CD14-positive monocyte (primary cell): ENCODE measurements at regions not wholly inside any gene's neighbourhood (a gene's known extent, or its start where the extent isn't known, plus 50 kb on each side); places are given as distances from the start of the nearest gene placed in this dataset.

Experiments
- DNase-seq, 3 donors: peaks; one replicate each; pipeline ENCODE4 v3.0.0-alpha.2; 2011 to 2022
- H2AFZ ChIP-seq: 2 replicates; pipeline ENCODE4 v1.6.0; 2012; ENCODE audit warnings: mild to moderate bottlenecking, low read depth, low read length, inconsistent platforms; ENCODE audit not compliant: insufficient read depth, poor library complexity, severe bottlenecking
- H3K27ac ChIP-seq, 2 donors: 1 replicate in 1 of 2; 2 replicates in 1 of 2; pipeline ENCODE4 v1.5.1; 2012 to 2013; ENCODE audit warnings: low read length in 2 of 2, control low read depth in 1 of 2, inconsistent platforms in 1 of 2, low read depth in 1 of 2, mild to moderate bottlenecking in 1 of 2
- H3K27me3 ChIP-seq, 2 donors: one replicate each; pipeline versions ENCODE4 v1.6.0 to v1.6.1; 2011 to 2013; ENCODE audit warnings: low read length in 2 of 2; ENCODE audit not compliant: control insufficient read depth in 2 of 2, insufficient read depth in 2 of 2
- H3K36me3 ChIP-seq, 2 donors: replicated peaks in 1 of 2; 1 replicate in 1 of 2; 2 replicates in 1 of 2; pipeline versions ENCODE4 v1.5.1 to v1.6.1; 2012 to 2013; ENCODE audit warnings: low read length in 2 of 2, control low read depth in 1 of 2, inconsistent platforms in 1 of 2, mild to moderate bottlenecking in 1 of 2; ENCODE audit not compliant: insufficient read depth in 2 of 2, control insufficient read depth in 1 of 2
- H3K4me1 ChIP-seq, 2 donors: 1 replicate in 1 of 2; 2 replicates in 1 of 2; pipeline versions ENCODE4 v1.5.1 to v1.6.1; 2012 to 2013; ENCODE audit warnings: low read length in 2 of 2, control low read depth in 1 of 2, inconsistent platforms in 1 of 2, mild to moderate bottlenecking in 1 of 2, moderate library complexity in 1 of 2; ENCODE audit not compliant: insufficient read depth in 2 of 2, control insufficient read depth in 1 of 2
- H3K4me2 ChIP-seq: replicated peaks from 2 replicates; pipeline ENCODE3; 2012; ENCODE audit warnings: low read length, moderate library complexity, mild to moderate bottlenecking; ENCODE audit not compliant: poor library complexity, severe bottlenecking; ENCODE audit errors: extremely low read depth
- H3K4me3 ChIP-seq, 3 experiments: fragments of 200-600 bp in 1 of 3; sonication (generic) in 1 of 3; replicated peaks in 1 of 3; 1 replicate in 2 of 3; 2 replicates in 1 of 3; pipeline ENCODE4 v1.5.1; 2011 to 2013; ENCODE audit warnings: low read length in 3 of 3, mild to moderate bottlenecking in 3 of 3, control low read depth in 2 of 3, low read depth in 2 of 3, inconsistent platforms in 1 of 3, moderate library complexity in 1 of 3
- H3K79me2 ChIP-seq: 2 replicates; pipeline ENCODE4 v1.6.0; 2012; ENCODE audit warnings: mild to moderate bottlenecking, control low read depth, inconsistent platforms, low read length, moderate library complexity; ENCODE audit not compliant: insufficient read depth
- H3K9ac ChIP-seq: 2 replicates; pipeline ENCODE4 v1.6.0; 2017; ENCODE audit warnings: low read length, mild to moderate bottlenecking; ENCODE audit not compliant: insufficient read depth, poor library complexity, severe bottlenecking
- H3K9me3 ChIP-seq, 2 donors: replicated peaks in 1 of 2; 1 replicate in 1 of 2; 2 replicates in 1 of 2; pipeline versions ENCODE4 v1.5.1 to v1.6.1; 2012 to 2013; ENCODE audit warnings: low read length in 2 of 2, control low read depth in 1 of 2; ENCODE audit not compliant: control insufficient read depth in 1 of 2, insufficient read depth in 1 of 2
- H4K20me1 ChIP-seq: 2 replicates; pipeline ENCODE4 v1.6.0; 2012; ENCODE audit warnings: mild to moderate bottlenecking, low read length, control low read depth, moderate library complexity; ENCODE audit not compliant: insufficient read depth
- H3K27ac Mint-ChIP-seq, 7 donors: one replicate each; pipeline ENCODE4 v1.8.0; 2020; ENCODE audit warnings: mild to moderate bottlenecking in 7 of 7, mixed read lengths in 7 of 7, moderate library complexity in 6 of 7, inconsistent platforms in 2 of 7
- H3K27me3 Mint-ChIP-seq, 3 donors: one replicate each; pipeline ENCODE4 v1.8.0; 2021 to 2022; ENCODE audit warnings: low read depth in 3 of 3, mild to moderate bottlenecking in 3 of 3, mixed read lengths in 3 of 3, moderate library complexity in 3 of 3, inconsistent platforms in 1 of 3
- H3K36me3 Mint-ChIP-seq, 2 donors: one replicate each; pipeline ENCODE4 v1.8.0; 2020; ENCODE audit warnings: mixed read lengths in 2 of 2, inconsistent platforms in 1 of 2, mild to moderate bottlenecking in 1 of 2
- H3K4me1 Mint-ChIP-seq: one replicate; pipeline ENCODE4 v1.8.0; 2020; ENCODE audit warnings: mild to moderate bottlenecking, mixed read lengths
- H3K4me3 Mint-ChIP-seq, 2 donors: one replicate each; pipeline ENCODE4 v1.8.0; 2020; ENCODE audit warnings: mild to moderate bottlenecking in 2 of 2, mixed read lengths in 2 of 2, moderate library complexity in 1 of 2
- H3K9me3 Mint-ChIP-seq, 7 donors: one replicate each; pipeline ENCODE4 v1.8.0; 2020 to 2022; ENCODE audit warnings: mixed read lengths in 7 of 7, mild to moderate bottlenecking in 6 of 7, moderate library complexity in 6 of 7, inconsistent platforms in 2 of 7
- WGBS: methylation state at CpG from one replicate; pipeline ENCODE4 v1.1.5; 2013; ENCODE audit warnings: missing lambda C conversion rate; ENCODE audit not compliant: insufficient coverage; 5-methylcytosine and 5-hydroxymethylcytosine counted together
- intact Hi-C, 2 donors: fragments of 100-400 bp; cut with micrococcal nuclease; formaldehyde crosslinking; loops; one replicate each; pipeline versions ENCODE4 v1.15.0 to v1.15.1; 2023
- TF ChIP-seq, protein P1 (sequence below): fragments of 200-600 bp; IDR thresholded peaks from one replicate; pipeline ENCODE4 v1.8.0; 2022; ENCODE audit warnings: antibody characterized with exemption, mild to moderate bottlenecking

DNA sequence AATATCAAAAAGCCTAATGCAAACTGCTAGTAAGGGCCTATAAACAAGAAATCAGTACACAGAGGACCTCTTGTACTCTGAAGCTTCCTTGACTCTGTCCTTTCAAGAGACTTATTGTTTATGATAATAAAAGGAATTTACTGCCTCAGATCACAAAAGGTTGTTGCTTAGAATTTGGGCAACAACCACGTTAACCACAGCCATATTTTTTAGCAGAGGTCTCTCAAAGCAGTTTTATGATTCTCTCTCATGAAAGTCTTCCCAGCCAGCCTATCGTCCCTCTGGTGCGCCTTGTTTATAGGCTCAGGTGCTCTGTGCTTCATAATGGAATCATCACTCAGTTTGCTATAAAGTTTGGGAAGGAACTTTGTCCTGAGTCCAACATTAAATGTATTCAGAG, 270.6 kb downstream of the RCHY1 start:
- WGBS, result 20% methylated on average over 2 of the region's 3 CpGs
- no peaks in the 10 kb centered on the region for H3K36me3 Mint-ChIP-seq

DNA sequence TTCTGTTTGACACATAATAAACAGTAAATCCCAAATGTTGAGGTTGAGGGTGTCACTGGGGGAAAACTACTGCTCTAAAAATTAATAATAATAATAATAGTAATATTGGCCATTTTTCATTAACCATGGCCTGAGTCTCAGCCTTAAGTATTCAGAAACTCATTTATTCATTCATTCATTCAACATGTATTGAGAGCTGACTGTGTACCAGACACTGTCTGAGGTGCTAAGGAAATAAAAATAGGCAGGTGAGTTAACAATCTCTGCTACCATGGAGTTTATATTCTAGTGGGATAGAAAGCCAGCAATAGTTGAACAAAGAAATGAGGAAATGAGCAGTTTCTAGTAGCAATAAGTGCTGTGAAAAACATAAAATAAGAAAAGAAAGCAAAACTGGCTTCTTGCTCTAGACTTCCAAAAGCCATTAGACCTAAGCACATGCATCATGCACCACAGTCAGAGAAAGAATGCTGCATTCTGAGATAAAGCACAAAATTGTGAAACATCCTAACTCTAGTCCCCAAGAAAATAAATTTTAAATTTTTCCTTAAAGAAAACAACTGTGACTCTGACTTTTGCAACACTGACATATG, 278.7 kb downstream of the RCHY1 start:
- no peaks in the 10 kb centered on the region for H3K36me3 Mint-ChIP-seq
- intact Hi-C loops, result no loop called here
- H4K20me1 ChIP-seq, result no peaks in the 10 kb centered on the region
- no peak overlapping the region for H3K4me3 ChIP-seq
- H3K4me3 Mint-ChIP-seq, result no peak overlapping the region
- H3K36me3 ChIP-seq, result no peaks in the 10 kb centered on the region
- TF ChIP-seq, protein P1, sequence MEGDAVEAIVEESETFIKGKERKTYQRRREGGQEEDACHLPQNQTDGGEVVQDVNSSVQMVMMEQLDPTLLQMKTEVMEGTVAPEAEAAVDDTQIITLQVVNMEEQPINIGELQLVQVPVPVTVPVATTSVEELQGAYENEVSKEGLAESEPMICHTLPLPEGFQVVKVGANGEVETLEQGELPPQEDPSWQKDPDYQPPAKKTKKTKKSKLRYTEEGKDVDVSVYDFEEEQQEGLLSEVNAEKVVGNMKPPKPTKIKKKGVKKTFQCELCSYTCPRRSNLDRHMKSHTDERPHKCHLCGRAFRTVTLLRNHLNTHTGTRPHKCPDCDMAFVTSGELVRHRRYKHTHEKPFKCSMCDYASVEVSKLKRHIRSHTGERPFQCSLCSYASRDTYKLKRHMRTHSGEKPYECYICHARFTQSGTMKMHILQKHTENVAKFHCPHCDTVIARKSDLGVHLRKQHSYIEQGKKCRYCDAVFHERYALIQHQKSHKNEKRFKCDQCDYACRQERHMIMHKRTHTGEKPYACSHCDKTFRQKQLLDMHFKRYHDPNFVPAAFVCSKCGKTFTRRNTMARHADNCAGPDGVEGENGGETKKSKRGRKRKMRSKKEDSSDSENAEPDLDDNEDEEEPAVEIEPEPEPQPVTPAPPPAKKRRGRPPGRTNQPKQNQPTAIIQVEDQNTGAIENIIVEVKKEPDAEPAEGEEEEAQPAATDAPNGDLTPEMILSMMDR, result no peak
- H3K9me3 Mint-ChIP-seq, result peaks cover 0 to 6% (median 4%) of the 10 kb centered on the region in 7 donors
- peaks cover 0 to 2% (median 0%) of the 10 kb centered on the region in 3 donors for H3K27me3 Mint-ChIP-seq
- no peaks in the 10 kb centered on the region for H3K4me1 ChIP-seq
- no peak overlapping the region for H2AFZ ChIP-seq
- H3K27ac ChIP-seq, result no peak overlapping the region
- H3K9ac ChIP-seq, result no peak overlapping the region
- no peak for DNase-seq
- H3K4me2 ChIP-seq, result no peak overlapping the region
- no peak overlapping the region for H3K27ac Mint-ChIP-seq
- no peaks in the 10 kb centered on the region for H3K27me3 ChIP-seq
- H3K4me1 Mint-ChIP-seq, result no peaks in the 10 kb centered on the region
- H3K79me2 ChIP-seq, result no peaks in the 10 kb centered on the region
- no peaks in the 10 kb centered on the region for H3K9me3 ChIP-seq

More for the DNA sequence above, 270.6 kb downstream of the RCHY1 start:
- Histone ChIP-seq H3K9ac (no peak overlapping the region), H2AFZ (no peak overlapping the region), H3K79me2 (no peaks in the 10 kb centered on the region), H3K4me2 (no peak overlapping the region), H3K9me3 (no peaks in the 10 kb centered on the region), H3K27ac (no peak overlapping the region), H3K4me3 (no peak overlapping the region), H3K4me1 (no peaks in the 10 kb centered on the region), H4K20me1 (no peaks in the 10 kb centered on the region), H3K27me3 (no peaks in the 10 kb centered on the region), H3K36me3 (no peaks in the 10 kb centered on the region)
- no peaks in the 10 kb centered on the region for H3K4me1 Mint-ChIP-seq
- intact Hi-C loops, result no loop called here
- H3K4me3 Mint-ChIP-seq, result no peak overlapping the region
- H3K27me3 Mint-ChIP-seq, result no peaks in the 10 kb centered on the region
- DNase-seq, result no peak
- TF ChIP-seq, protein P1, result no peak
- H3K9me3 Mint-ChIP-seq, result peaks cover 0 to 5% (median 2%) of the 10 kb centered on the region in 7 donors
- H3K27ac Mint-ChIP-seq, result no peak overlapping the region
